Lower lobe of right lung (tissue), 2 donors: ENCODE measurements at regions not wholly inside any gene's neighbourhood (a gene's known extent, or its start where the extent isn't known, plus 50 kb on each side); places are given as distances from the start of the nearest gene placed in this dataset.
"Not testable (repeated sequence)": the region's sequence is repeated elsewhere in the genome, so short reads cannot be mapped to it uniquely, and the experiment has no call there.

Source experiments
- ATAC-seq, 2 donors: fragments of 200-7000 bp; cut with Tn5 transposase; one replicate each; pipeline ENCODE4 v1.9.1; 2020 to 2022; ENCODE audit warnings: mild to moderate bottlenecking in 2 of 2, moderate library complexity in 2 of 2
- DNase-seq: peaks from one replicate; pipeline ENCODE4 v3.0.0-alpha.2; 2020
- H3K27ac ChIP-seq: fragments of 200-600 bp; one replicate; pipeline ENCODE4 v1.8.0; 2022
- H3K27me3 ChIP-seq: fragments of 200-600 bp; one replicate; pipeline ENCODE4 v1.8.0; 2022; ENCODE audit warnings: low read depth
- H3K36me3 ChIP-seq: fragments of 200-600 bp; one replicate; pipeline ENCODE4 v1.8.0; 2022; ENCODE audit warnings: mild to moderate bottlenecking
- H3K4me1 ChIP-seq: fragments of 200-600 bp; one replicate; pipeline ENCODE4 v1.8.0; 2022
- H3K4me3 ChIP-seq: fragments of 200-600 bp; one replicate; pipeline ENCODE4 v1.8.0; 2022; ENCODE audit warnings: mild to moderate bottlenecking
- H3K9me3 ChIP-seq: fragments of 200-600 bp; one replicate; pipeline ENCODE4 v1.8.0; 2022
- intact Hi-C: fragments of 100-400 bp; cut with DNase I; formaldehyde crosslinking; loops from one replicate; pipeline ENCODE4 v1.11.0; 2022
- TF ChIP-seq, protein P1 (sequence below): fragments of 200-600 bp; IDR thresholded peaks from one replicate; pipeline ENCODE4 v1.8.0; 2022; ENCODE audit warnings: antibody characterized with exemption, mild to moderate bottlenecking
- donor health status: DM: no; HTN: yes; CAD: no; lungs with severe emphysema.

DNA sequence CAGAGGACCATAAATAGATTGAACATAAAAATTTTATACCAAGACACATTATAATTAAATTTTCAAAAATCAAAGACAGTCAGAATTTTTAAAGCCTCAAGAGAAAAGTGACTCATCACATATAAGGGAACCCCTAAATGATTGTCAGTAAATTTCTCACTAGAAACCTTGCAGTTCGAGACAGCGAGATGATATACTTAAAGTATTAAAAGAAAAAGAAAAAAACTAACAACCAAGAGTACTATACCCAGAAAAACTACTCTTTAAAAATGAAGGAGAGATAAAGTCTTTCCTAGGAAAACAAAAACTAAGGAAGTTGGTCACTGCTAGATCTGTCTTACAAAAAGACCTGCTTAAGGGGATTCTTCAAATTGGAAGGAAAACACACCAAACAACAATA, 251.4 kb upstream of the MSX2 start:
- TF ChIP-seq, protein P1, sequence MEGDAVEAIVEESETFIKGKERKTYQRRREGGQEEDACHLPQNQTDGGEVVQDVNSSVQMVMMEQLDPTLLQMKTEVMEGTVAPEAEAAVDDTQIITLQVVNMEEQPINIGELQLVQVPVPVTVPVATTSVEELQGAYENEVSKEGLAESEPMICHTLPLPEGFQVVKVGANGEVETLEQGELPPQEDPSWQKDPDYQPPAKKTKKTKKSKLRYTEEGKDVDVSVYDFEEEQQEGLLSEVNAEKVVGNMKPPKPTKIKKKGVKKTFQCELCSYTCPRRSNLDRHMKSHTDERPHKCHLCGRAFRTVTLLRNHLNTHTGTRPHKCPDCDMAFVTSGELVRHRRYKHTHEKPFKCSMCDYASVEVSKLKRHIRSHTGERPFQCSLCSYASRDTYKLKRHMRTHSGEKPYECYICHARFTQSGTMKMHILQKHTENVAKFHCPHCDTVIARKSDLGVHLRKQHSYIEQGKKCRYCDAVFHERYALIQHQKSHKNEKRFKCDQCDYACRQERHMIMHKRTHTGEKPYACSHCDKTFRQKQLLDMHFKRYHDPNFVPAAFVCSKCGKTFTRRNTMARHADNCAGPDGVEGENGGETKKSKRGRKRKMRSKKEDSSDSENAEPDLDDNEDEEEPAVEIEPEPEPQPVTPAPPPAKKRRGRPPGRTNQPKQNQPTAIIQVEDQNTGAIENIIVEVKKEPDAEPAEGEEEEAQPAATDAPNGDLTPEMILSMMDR: no peak

DNA sequence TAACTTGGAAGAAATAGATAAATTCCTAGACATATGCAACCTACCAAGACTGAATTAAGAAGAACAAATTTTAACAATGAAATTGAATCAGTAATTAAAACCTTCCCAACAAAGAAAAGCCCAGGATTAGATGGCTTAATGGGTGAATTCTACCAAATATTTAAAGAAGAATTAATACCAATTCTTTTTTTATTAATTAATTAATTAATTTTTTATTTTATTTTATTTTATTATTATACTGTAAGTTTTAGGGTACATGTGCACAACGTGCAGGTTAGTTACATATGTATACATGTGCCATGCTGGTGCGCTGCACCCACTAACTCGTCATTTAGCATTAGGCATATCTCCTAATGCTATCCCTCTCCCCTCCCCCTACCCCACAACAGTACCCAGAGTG, 248.4 kb upstream of the MSX2 start:
- intact Hi-C loops, ATAC-seq, H3K27me3 ChIP-seq, H3K4me1 ChIP-seq, DNase-seq, H3K4me3 ChIP-seq, H3K27ac ChIP-seq, H3K36me3 ChIP-seq: not testable (repeated sequence)
- H3K9me3 ChIP-seq: peaks cover 21% of the 10 kb centered on the region

More for the DNA sequence above, 251.4 kb upstream of the MSX2 start:
- H3K4me1 ChIP-seq: no peaks in the 10 kb centered on the region
- H3K4me3 ChIP-seq: no peak overlapping the region
- ATAC-seq: no peak
- DNase-seq: no peak
- H3K27me3 ChIP-seq: no peaks in the 10 kb centered on the region
- H3K9me3 ChIP-seq: peaks cover 12% of the 10 kb centered on the region
- no peak overlapping the region for H3K27ac ChIP-seq
- intact Hi-C loops: no loop called here
- H3K36me3 ChIP-seq: no peaks in the 10 kb centered on the region

DNA sequence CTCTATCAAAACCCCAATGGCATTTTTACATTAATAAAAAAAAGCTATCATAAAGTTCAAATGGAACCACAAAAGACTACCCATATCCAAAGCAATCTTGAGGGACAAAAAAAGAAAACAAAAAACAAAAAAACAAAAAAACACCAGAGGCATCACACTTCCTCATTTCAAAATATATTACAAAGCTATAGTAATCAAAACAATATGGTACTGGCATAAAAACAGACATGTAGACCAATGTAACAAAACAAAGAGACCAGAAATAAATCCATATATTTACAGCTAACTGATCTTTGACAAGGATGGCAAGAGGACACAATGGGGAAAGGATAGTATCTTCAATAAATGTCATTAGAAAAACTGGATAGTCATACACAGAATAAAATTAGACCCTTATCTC, 245.1 kb upstream of the MSX2 start:
- ATAC-seq (no peak), DNase-seq (no peak)
- TF ChIP-seq, protein P1: no peak
- Histone ChIP-seq H3K27me3 (peaks cover 4% of the 10 kb centered on the region), H3K27ac (no peak overlapping the region), H3K36me3 (no peaks in the 10 kb centered on the region), H3K4me3 (no peak overlapping the region), H3K9me3 (peaks cover 9% of the 10 kb centered on the region), H3K4me1 (no peaks in the 10 kb centered on the region)
- intact Hi-C loops: no loop called here

DNA sequence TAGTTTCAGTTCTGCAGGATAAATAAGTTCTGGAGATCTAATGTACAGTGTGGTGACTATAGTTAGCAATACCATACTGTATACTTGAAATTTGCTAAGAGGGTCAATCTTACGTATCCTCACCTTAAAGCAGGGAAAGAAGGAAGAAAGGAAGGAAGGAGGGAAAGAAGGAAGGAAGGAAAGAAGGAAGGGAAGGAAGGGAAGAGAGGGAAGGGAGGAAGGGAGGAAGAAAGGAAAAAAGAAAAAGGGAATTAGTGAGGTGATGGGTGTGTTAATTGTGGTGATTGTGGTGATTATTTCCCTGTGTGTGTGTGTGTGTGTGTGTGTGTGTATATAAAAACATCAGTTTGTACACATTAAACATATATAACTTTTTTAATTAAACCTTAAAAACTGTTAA, 242.6 kb upstream of the MSX2 start:
- no peak overlapping the region for H3K4me3 ChIP-seq
- DNase-seq: no peak
- H3K27me3 ChIP-seq: peaks cover 7% of the 10 kb centered on the region
- intact Hi-C loops: no loop called here
- no peaks in the 10 kb centered on the region for H3K4me1 ChIP-seq
- no peak overlapping the region for H3K27ac ChIP-seq
- no peaks in the 10 kb centered on the region for H3K36me3 ChIP-seq
- peaks cover 9% of the 10 kb centered on the region for H3K9me3 ChIP-seq
- ATAC-seq: no peak
- TF ChIP-seq, protein P1: no peak

DNA sequence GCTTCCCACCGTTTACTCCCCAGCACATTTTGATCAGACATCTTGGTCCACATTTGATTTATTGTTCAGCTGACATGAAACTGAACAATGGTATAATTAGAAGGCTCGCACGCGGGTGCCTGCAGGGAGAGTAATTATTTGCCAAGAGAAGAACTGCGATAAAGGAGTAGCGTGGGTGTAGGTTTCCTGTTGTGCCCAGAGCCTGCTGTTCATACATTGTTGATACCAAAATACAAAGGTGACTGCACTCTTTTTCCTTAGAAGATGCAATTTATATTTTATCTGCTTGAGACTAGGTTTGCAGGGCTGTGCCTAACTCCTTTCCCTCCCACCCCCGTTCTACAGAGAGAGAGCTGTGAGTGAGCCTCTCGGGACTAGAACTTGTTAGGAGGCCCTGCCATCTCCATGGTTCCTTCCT, 241.8 kb upstream of the MSX2 start:
- H3K4me3 ChIP-seq: no peak overlapping the region
- H3K27ac ChIP-seq: no peak overlapping the region
- DNase-seq (no peak), ATAC-seq (no peak)
- H3K4me1 ChIP-seq: no peaks in the 10 kb centered on the region
- H3K9me3 ChIP-seq: peaks cover 9% of the 10 kb centered on the region
- TF ChIP-seq, protein P1: no peak
- peaks cover 8% of the 10 kb centered on the region for H3K27me3 ChIP-seq
- H3K36me3 ChIP-seq: no peaks in the 10 kb centered on the region
- intact Hi-C loops: no loop called here

DNA sequence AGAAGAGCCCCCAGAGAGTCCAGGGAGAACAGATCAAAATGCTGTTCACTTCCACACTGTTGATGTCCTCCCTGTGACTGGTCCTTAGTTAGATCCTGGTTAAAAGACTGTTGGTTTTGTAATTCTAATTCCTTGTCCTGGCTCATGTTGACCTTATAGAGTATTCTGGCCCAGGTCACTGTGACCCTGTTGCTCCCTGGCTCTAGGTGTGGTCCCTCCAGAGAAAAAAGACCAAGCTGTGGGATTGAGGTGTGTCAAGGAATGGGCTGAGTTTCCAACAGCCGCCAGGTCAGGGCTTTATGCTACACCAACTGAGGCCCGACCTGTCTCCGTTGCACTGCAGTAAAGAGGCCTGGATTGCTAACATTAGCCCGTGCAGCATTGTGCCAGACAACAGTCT, 241.0 kb upstream of the MSX2 start:
- no peak overlapping the region for H3K4me3 ChIP-seq
- H3K27me3 ChIP-seq: peaks cover 8% of the 10 kb centered on the region
- intact Hi-C loops: no loop called here
- H3K27ac ChIP-seq: no peak overlapping the region
- H3K4me1 ChIP-seq: no peaks in the 10 kb centered on the region
- ATAC-seq (no peak), DNase-seq (no peak)
- peaks cover 9% of the 10 kb centered on the region for H3K9me3 ChIP-seq
- TF ChIP-seq, protein P1: no peak
- no peaks in the 10 kb centered on the region for H3K36me3 ChIP-seq
